MCF 10A (cell line): ENCODE measurements at regions not wholly inside any gene's neighbourhood (a gene's known extent, or its start where the extent isn't known, plus 50 kb on each side); places are given as distances from the start of the nearest gene placed in this dataset.

ENCODE experiments used
- BruUV-seq: library from RNA; stranded (reverse); fragments of 400-500 nt; replicated peaks from 2 replicates; lab custom pipeline; 2021; lab: Mats Ljungman, UMichigan
- CTCF ChIA-PET: fragments of 300-600 bp; sonication (Branson Sonifier 250); formaldehyde crosslinking; extraction: SDS; loops from one replicate; lab custom pipeline; 2021; ENCODE audit warnings: antibody characterized with exemption, inconsistent platforms; lab: Yijun Ruan, JAX
- POLR2A ChIA-PET: fragments of 300-600, 350-650 bp; sonication (Branson Sonifier 250); formaldehyde crosslinking; extraction: SDS; loops from one replicate; lab custom pipeline; 2020; ENCODE audit warnings: antibody characterized with exemption, inconsistent platforms; lab: Yijun Ruan, JAX
- DNase-seq: peaks from one replicate; pipeline ENCODE4 v3.0.0-alpha.2; 2018; ENCODE audit not compliant: unreplicated experiment
- H3K27ac Mint-ChIP-seq: one replicate; pipeline ENCODE4 v1.8.0; 2022; ENCODE audit warnings: mild to moderate bottlenecking, low read depth, mixed read lengths; ENCODE audit not compliant: unreplicated experiment
- H3K27me3 Mint-ChIP-seq: one replicate; pipeline ENCODE4 v1.8.0; 2022; ENCODE audit warnings: mixed read lengths; ENCODE audit not compliant: insufficient read depth, unreplicated experiment
- H3K36me3 Mint-ChIP-seq: one replicate; pipeline ENCODE4 v1.8.0; 2022; ENCODE audit warnings: mild to moderate bottlenecking, moderate library complexity, mixed read lengths; ENCODE audit not compliant: insufficient read depth, unreplicated experiment
- H3K4me1 Mint-ChIP-seq: one replicate; pipeline ENCODE4 v1.8.0; 2022; ENCODE audit warnings: mixed read lengths; ENCODE audit not compliant: insufficient read depth, unreplicated experiment
- H3K4me3 Mint-ChIP-seq: one replicate; pipeline ENCODE4 v1.8.0; 2022; ENCODE audit warnings: mild to moderate bottlenecking, moderate library complexity, mixed read lengths; ENCODE audit not compliant: unreplicated experiment
- H3K9me3 Mint-ChIP-seq: one replicate; pipeline ENCODE4 v1.8.0; 2022; ENCODE audit warnings: mixed read lengths; ENCODE audit not compliant: unreplicated experiment
- CTCF ChIP-seq: fragments of 200-600 bp; IDR thresholded peaks from one replicate; pipeline ENCODE4 v1.8.0; 2022; ENCODE audit warnings: antibody characterized with exemption, mild to moderate bottlenecking; ENCODE audit not compliant: unreplicated experiment
- intact Hi-C: fragments of 100-400 bp; cut with micrococcal nuclease; formaldehyde crosslinking; loops from 2 replicates; pipeline ENCODE4 v1.14.1; 2022

DNA sequence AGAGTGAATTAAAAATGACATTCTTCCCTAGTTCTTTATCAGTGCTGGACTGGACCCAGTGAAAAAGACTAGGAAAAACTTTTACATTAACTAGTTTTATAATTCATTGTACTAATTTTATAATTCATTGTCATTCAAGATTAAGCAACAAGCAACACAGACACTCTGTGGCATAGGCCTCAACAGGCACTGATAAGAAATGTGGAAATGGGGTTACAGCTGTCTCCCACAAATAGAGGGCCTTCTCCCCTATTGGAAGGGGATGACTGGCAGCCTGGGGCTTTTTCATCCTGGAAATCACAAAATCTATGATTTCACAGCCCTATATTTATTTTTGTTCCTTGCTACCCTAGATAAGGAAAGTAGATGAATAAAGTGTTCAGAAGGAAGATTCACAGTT is 370.6 kb downstream of the GBE1 start:
- H3K27me3 Mint-ChIP-seq = no peaks in the 10 kb centered on the region
- H3K36me3 Mint-ChIP-seq = no peaks in the 10 kb centered on the region
- intact Hi-C loops = no loop called here
- H3K9me3 Mint-ChIP-seq = no peaks in the 10 kb centered on the region
- no peak overlapping the region for H3K4me3 Mint-ChIP-seq
- TF ChIP-seq CTCF = no peak
- no TSS peak for BruUV-seq
- CTCF ChIA-PET = no interaction called here
- no peaks in the 10 kb centered on the region for H3K4me1 Mint-ChIP-seq
- no peak overlapping the region for H3K27ac Mint-ChIP-seq
- POLR2A ChIA-PET = no interaction called here
- DNase-seq = no peak

GRCh38 chr3:81388191-81388590 is 373.3 kb downstream of the GBE1 start:
- H3K9me3 Mint-ChIP-seq = no peaks in the 10 kb centered on the region
- no peaks in the 10 kb centered on the region for H3K27me3 Mint-ChIP-seq
- H3K4me1 Mint-ChIP-seq = no peaks in the 10 kb centered on the region
- POLR2A ChIA-PET = no interaction called here
- no peak overlapping the region for H3K4me3 Mint-ChIP-seq
- CTCF ChIA-PET = interaction anchor here (1.0 kb wide), 1 partner anchor 9 kb away, joined by 4 read pairs; no protein-coding TSS in a partner anchor
- intact Hi-C loops = no loop called here
- H3K36me3 Mint-ChIP-seq = no peaks in the 10 kb centered on the region
- no peak for TF ChIP-seq CTCF
- no peak for DNase-seq
- BruUV-seq = no TSS peak
- no peak overlapping the region for H3K27ac Mint-ChIP-seq

- intact Hi-C loops = no loop called here
- H3K36me3 Mint-ChIP-seq = no peaks in the 10 kb centered on the region
- TF ChIP-seq CTCF = no peak
- no peak overlapping the region for H3K27ac Mint-ChIP-seq
- BruUV-seq = no TSS peak
- ChIA-PET CTCF (no interaction called here), POLR2A (interaction anchor here (0.7 kb wide), 1 partner anchor 43 kb away, joined by 3 read pairs; no protein-coding TSS in a partner anchor)
- DNase-seq = no peak
- H3K4me3 Mint-ChIP-seq = no peak overlapping the region
- H3K9me3 Mint-ChIP-seq = no peaks in the 10 kb centered on the region
- no peaks in the 10 kb centered on the region for H3K27me3 Mint-ChIP-seq
- no peaks in the 10 kb centered on the region for H3K4me1 Mint-ChIP-seq
Measured at GRCh38 chr3:81382470-81382869, 379.0 kb downstream of the GBE1 start.

DNA sequence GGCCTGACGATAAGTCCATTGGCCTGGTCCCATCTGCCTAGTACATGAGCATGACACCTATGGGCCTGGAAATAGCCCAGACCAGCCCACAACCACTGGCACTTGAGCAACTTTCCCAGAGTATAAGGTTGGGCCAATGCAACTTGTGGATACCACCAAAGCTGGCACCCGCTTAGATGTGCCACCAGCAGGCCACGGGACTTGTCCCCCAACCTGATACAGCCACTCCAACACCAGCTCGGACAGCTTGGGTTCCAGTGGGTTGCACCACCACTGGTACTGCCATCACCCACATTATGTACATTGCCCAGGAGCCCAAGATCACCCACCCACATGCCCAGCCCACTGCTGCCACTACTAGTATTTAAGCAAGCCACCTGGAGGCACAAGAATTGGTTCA is 381.2 kb downstream of the GBE1 start:
- Mint-ChIP-seq H3K9me3 (no peaks in the 10 kb centered on the region), H3K27ac (no peak overlapping the region), H3K27me3 (peaks cover 3% of the 10 kb centered on the region), H3K4me3 (no peak overlapping the region), H3K4me1 (no peaks in the 10 kb centered on the region), H3K36me3 (no peaks in the 10 kb centered on the region)
- TF ChIP-seq CTCF = no peak
- intact Hi-C loops = no loop called here
- POLR2A ChIA-PET = no interaction called here
- no peak for DNase-seq
- CTCF ChIA-PET = interaction anchor here (0.6 kb wide), 1 partner anchor 43 kb away, joined by 3 read pairs; no protein-coding TSS in a partner anchor
- BruUV-seq = no TSS peak
